HepG2 (cell line): ENCODE measurements at regions not wholly inside any gene's neighbourhood (a gene's known extent, or its start where the extent isn't known, plus 50 kb on each side); places are given as distances from the start of the nearest gene placed in this dataset.

Experiments used
- ATAC-seq: fragments of 200-7000 bp; cut with Tn5 transposase; 3 replicates; pipeline ENCODE4 v1.9.1; 2020; ENCODE audit warnings: mild to moderate bottlenecking, moderate library complexity
- BruUV-seq: library from RNA; stranded (reverse); fragments of 400-500 nt; replicated peaks from 2 replicates; lab custom pipeline; 2021; lab: Mats Ljungman, UMichigan
- CTCF ChIA-PET: fragments of 300-600 bp; formaldehyde crosslinking; extraction: SDS; loops from one replicate; lab custom pipeline; 2021; ENCODE audit warnings: low total read pairs, inconsistent platforms, low intra/inter-chr PET ratio; lab: Yijun Ruan, JAX
- POLR2A ChIA-PET: fragments of 350-600 bp; sonication (Branson Sonifier 250); formaldehyde crosslinking; loops from one replicate; lab custom pipeline; 2020; ENCODE audit warnings: antibody characterized with exemption, inconsistent platforms; lab: Yijun Ruan, JAX
- DNase-seq: peaks from one replicate; pipeline ENCODE4 v3.0.0-alpha.2; 2015; ENCODE audit warnings: low spot score
- FAIRE-seq: peaks from 3 replicates; lab custom pipeline; 2011; peaks lifted over from hg19 to GRCh38; lab: Jason Lieb, UNC
- H2AFZ ChIP-seq: one replicate; pipeline ENCODE4 v1.6.1; 2011; ENCODE audit warnings: low read length, inconsistent platforms
- H3K27ac ChIP-seq: fragments of 300-600 bp; 3 replicates; pipeline ENCODE4 v1.8.0; 2011; ENCODE audit warnings: mixed run types, mild to moderate bottlenecking, mixed read lengths, low read length, inconsistent platforms; ENCODE audit not compliant: insufficient read depth; ENCODE audit errors: extremely low read length
- H3K27me3 ChIP-seq, 2 experiments: fragments of 200-600 bp in 1 of 2; 2 replicates in 1 of 2; 3 replicates in 1 of 2; pipeline versions ENCODE4 v1.6.0 to v1.8.0; 2011; ENCODE audit warnings: low read length in 2 of 2, mild to moderate bottlenecking in 2 of 2, moderate library complexity in 2 of 2, inconsistent platforms in 1 of 2; ENCODE audit not compliant: insufficient read depth in 2 of 2, control insufficient read depth in 1 of 2
- H3K36me3 ChIP-seq, 2 experiments: fragments of 200-600 bp in 1 of 2; replicated peaks in 1 of 2; 2 replicates in 1 of 2; 3 replicates in 1 of 2; pipeline versions ENCODE4 v1.5.1 to v1.8.0; 2011; ENCODE audit warnings: low read length in 2 of 2, inconsistent platforms in 1 of 2; ENCODE audit not compliant: insufficient read depth in 2 of 2, control insufficient read depth in 1 of 2
- H3K4me1 ChIP-seq: 2 replicates; pipeline ENCODE4 v1.5.1; 2012; ENCODE audit warnings: low read length, inconsistent platforms; ENCODE audit not compliant: insufficient read depth
- H3K4me2 ChIP-seq: 2 replicates; pipeline ENCODE4 v1.6.0; 2011; ENCODE audit warnings: low read depth, low read length, inconsistent platforms
- H3K4me3 ChIP-seq, 3 experiments: fragments of 200-600 bp in 1 of 3; sonication (generic), shearing (Covaris generic) in 1 of 3; replicated peaks in 1 of 3; 2 replicates each; pipeline ENCODE4 v1.5.1; 2011 to 2016; ENCODE audit warnings: low read length in 3 of 3, inconsistent platforms in 2 of 3, low read depth in 2 of 3, mild to moderate bottlenecking in 2 of 3, control low read depth in 1 of 3, mixed read lengths in 1 of 3; ENCODE audit not compliant: insufficient read depth in 1 of 3
- H3K79me2 ChIP-seq: one replicate; pipeline ENCODE4 v1.6.1; 2011; ENCODE audit warnings: low read length, inconsistent platforms; ENCODE audit not compliant: insufficient read depth
- H3K9ac ChIP-seq: 2 replicates; pipeline ENCODE4 v1.6.0; 2011; ENCODE audit warnings: mild to moderate bottlenecking, low read depth, low read length, inconsistent platforms; ENCODE audit not compliant: insufficient read depth
- H3K9me3 ChIP-seq: 2 replicates; pipeline ENCODE4 v1.5.1; 2012; ENCODE audit warnings: mild to moderate bottlenecking, low read length
- H4K20me1 ChIP-seq: 2 replicates; pipeline ENCODE4 v1.6.0; 2011; ENCODE audit warnings: inconsistent platforms, mild to moderate bottlenecking, low read length, moderate library complexity; ENCODE audit not compliant: insufficient read depth
- BCL6 ChIP-seq: IDR thresholded peaks from 2 replicates; pipeline ENCODE4 v1.6.1; 2016; ENCODE audit warnings: missing genetic modification reagents, missing compliant biosample characterization
- HDAC6 ChIP-seq: fragments of 200-600 bp; sonication (generic); IDR thresholded peaks from 2 replicates; pipeline ENCODE4 v1.7.0; 2017; ENCODE audit warnings: mild to moderate bottlenecking, antibody characterized with exemption, low read length, low read depth
- KAT2B ChIP-seq: fragments of 150-350 bp; IDR thresholded peaks from 2 replicates; pipeline ENCODE4 v1.6.1; 2014; ENCODE audit warnings: low read depth, low read length, borderline replicate concordance
- NFE2L1 ChIP-seq: sonication (generic); formaldehyde crosslinking; IDR thresholded peaks from 2 replicates; pipeline ENCODE4 v1.4.0; 2020; ENCODE audit warnings: missing genetic modification reagents, mild to moderate bottlenecking, borderline replicate concordance
- ZSCAN31 ChIP-seq: sonication (generic); formaldehyde crosslinking; IDR thresholded peaks from 2 replicates; pipeline ENCODE4 v1.5.0; 2020; ENCODE audit warnings: low read depth, mild to moderate bottlenecking, missing genetic modification reagents
- WGBS: methylation state at CpG from one replicate; pipeline ENCODE4 v1.1.6; 2017; ENCODE audit warnings: low lambda C conversion rate; 5-methylcytosine and 5-hydroxymethylcytosine counted together
- in situ Hi-C: cut with HindIII; loops from 2 replicates; pipeline ENCODE4 v1.10.0; 2017; ENCODE audit warnings: low pct_unique_long_range_greater_than_20kb; ENCODE audit not compliant: extremely low pct_ligation_motif_present
- intact Hi-C: fragments of 100-400 bp; cut with micrococcal nuclease; formaldehyde crosslinking; loops from one replicate; pipeline ENCODE4 v1.10.0; 2022; ENCODE audit not compliant: unreplicated experiment
- TF ChIP-seq, protein P1 (sequence below): fragments of 450-650 bp; IDR thresholded peaks from 2 replicates; pipeline ENCODE4 v1.6.1; 2017

DNA sequence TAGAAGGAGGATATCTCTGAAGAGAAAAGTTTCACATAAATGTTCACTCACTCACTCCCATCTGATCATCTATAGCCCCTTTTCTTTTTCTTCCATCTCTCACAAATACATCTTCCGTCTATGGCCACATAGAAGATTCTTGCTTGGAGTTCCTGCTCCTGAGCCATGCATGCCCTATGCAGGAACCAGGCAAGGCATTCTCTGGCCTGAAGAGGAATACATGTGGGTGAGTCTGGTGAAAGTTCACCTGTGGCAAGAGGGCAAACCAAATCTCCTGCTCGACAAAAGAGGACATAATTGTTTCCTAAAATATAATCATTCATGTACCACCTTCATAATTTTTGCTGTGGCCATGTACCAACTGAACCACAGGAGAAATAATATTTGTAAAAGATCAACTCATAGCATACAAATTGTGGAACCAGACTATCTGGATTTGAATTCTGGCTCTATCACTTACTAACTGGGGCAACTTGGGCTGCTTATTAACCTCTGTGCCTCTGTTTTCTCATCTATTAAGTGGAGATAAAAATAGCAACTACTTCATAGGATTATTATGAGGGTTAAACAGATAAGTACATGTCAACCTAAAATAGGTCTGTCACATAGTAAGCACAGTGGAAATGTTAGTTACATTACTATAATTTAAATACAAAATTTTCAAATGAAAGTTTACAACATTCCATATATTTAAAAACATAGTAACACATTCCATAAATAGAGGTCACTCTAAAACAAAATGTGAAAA lies 121.2 kb upstream of the NFIB start:
- Histone ChIP-seq H3K4me2 (no peak overlapping the region), H3K27ac (no peak overlapping the region), H3K9ac (no peak overlapping the region), H4K20me1 (no peaks in the 10 kb centered on the region), H3K9me3 (no peaks in the 10 kb centered on the region), H3K36me3 (no peaks in the 10 kb centered on the region), H2AFZ (no peak overlapping the region), H3K4me3 (no peak overlapping the region), H3K4me1 (no peaks in the 10 kb centered on the region), H3K79me2 (no peaks in the 10 kb centered on the region), H3K27me3 (peaks cover 2 to 22% of the 10 kb centered on the region in 2 experiments; a peak in 1 of 5 replicates)
- 2% methylated on average over 2 of the region's 2 CpGs for WGBS
- TF ChIP-seq NFE2L1 (no peak), ZSCAN31 (no peak)
- TF ChIP-seq, protein P1, sequence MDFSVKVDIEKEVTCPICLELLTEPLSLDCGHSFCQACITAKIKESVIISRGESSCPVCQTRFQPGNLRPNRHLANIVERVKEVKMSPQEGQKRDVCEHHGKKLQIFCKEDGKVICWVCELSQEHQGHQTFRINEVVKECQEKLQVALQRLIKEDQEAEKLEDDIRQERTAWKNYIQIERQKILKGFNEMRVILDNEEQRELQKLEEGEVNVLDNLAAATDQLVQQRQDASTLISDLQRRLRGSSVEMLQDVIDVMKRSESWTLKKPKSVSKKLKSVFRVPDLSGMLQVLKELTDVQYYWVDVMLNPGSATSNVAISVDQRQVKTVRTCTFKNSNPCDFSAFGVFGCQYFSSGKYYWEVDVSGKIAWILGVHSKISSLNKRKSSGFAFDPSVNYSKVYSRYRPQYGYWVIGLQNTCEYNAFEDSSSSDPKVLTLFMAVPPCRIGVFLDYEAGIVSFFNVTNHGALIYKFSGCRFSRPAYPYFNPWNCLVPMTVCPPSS, result no peak
- ChIA-PET POLR2A (no interaction called here), CTCF (no interaction called here)
- ATAC-seq (no peak), DNase-seq (no peak), FAIRE-seq (no peak)
- BruUV-seq, result no TSS peak
- intact Hi-C loops (no loop called here), in situ Hi-C loops (no loop called here)

DNA sequence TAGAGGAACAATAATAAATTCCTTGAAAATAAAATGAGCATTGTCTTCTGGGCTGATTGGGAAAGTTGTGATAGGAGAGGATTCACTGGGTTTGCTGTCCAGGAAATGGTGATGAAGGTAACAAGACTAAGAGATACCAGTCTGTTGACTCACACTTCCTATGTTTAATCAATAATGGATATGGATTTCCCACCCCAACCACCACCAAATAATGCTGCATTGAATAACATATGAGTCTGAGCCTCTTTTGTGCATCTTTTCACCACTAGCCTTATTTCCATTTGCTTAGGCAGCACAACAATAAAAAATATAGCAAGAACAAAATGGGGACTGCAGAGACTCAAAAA lies 120.2 kb upstream of the NFIB start:
- POLR2A ChIA-PET, result no interaction called here

More for the DNA sequence above, 120.2 kb upstream of the NFIB start:
- TF ChIP-seq KAT2B (peak; percentile 57; the same call in 1 of the 2 replicates), HDAC6 (no peak), BCL6 (CRISPR knock-in tag) (0 out of 2 replicates have a peak, but pooled peaks have one; percentile 18)
- Histone ChIP-seq H3K4me3 (no peak overlapping the region), H4K20me1 (no peaks in the 10 kb centered on the region), H3K4me2 (no peak overlapping the region), H3K79me2 (no peaks in the 10 kb centered on the region), H3K36me3 (no peaks in the 10 kb centered on the region), H3K9me3 (no peaks in the 10 kb centered on the region), H2AFZ (no peak overlapping the region), H3K27me3 (peaks cover 2 to 21% of the 10 kb centered on the region in 2 experiments; a peak in 1 of 5 replicates), H3K27ac (no peak overlapping the region), H3K4me1 (no peaks in the 10 kb centered on the region), H3K9ac (no peak overlapping the region)
- no peak for DNase-seq
- no peak for FAIRE-seq
- no peak for ATAC-seq
- in situ Hi-C loops (no loop called here), intact Hi-C loops (no loop called here)
- CTCF ChIA-PET, result no interaction called here
- no TSS peak for BruUV-seq
